ENCODE measurements at regions not wholly inside any gene's neighbourhood (a gene's known extent, or its start where the extent isn't known, plus 50 kb on each side); places are given as distances from the start of the nearest gene placed in this dataset.

GRCh38 chr22:22094921-22095320 lies 112.3 kb upstream of the TOP3B start:
- DNase-seq (ENCODE audit: low read depth in 2 of 2): no peak

GRCh38 chr22:22094514-22094913 lies 111.9 kb upstream of the TOP3B start:
- no peak for DNase-seq (ENCODE audit: low read depth in 2 of 2)

- DNase-seq (ENCODE audit: low read depth in 2 of 2): no peak
Measured at GRCh38 chr22:22093743-22094142, 111.2 kb upstream of the TOP3B start.

- DNase-seq (ENCODE audit: low read depth in 2 of 2): no peak
Measured at GRCh38 chr22:22092974-22093373, 110.4 kb upstream of the TOP3B start.

- DNase-seq (ENCODE audit: low read depth in 2 of 2): no peak
Measured at GRCh38 chr22:22092101-22092500, 109.5 kb upstream of the TOP3B start.

- no peak for DNase-seq (ENCODE audit: low read depth in 2 of 2)
Measured at GRCh38 chr22:22091400-22091878, 108.9 kb upstream of the TOP3B start.

- DNase-seq (ENCODE audit: low read depth in 2 of 2): no peak
Measured at GRCh38 chr22:22090650-22091399, 108.2 kb upstream of the TOP3B start.

GRCh38 chr22:22089459-22090308 lies 107.1 kb upstream of the TOP3B start:
- DNase-seq (ENCODE audit: low read depth in 2 of 2): no peak

- no peak for DNase-seq (ENCODE audit: low read depth in 2 of 2)
Measured at GRCh38 chr22:22088658-22089458, 106.3 kb upstream of the TOP3B start.

GRCh38 chr22:22087854-22088657 lies 105.5 kb upstream of the TOP3B start:
- no peak for DNase-seq (ENCODE audit: low read depth in 2 of 2)

GRCh38 chr22:22086501-22087158 lies 104.0 kb upstream of the TOP3B start:
- no peak for DNase-seq (ENCODE audit: low read depth in 2 of 2)

- DNase-seq (ENCODE audit: low read depth in 2 of 2): no peak
Measured at GRCh38 chr22:22085702-22086500, 103.3 kb upstream of the TOP3B start.

GRCh38 chr22:22084089-22084711 lies 101.6 kb upstream of the TOP3B start:
- no peak for DNase-seq (ENCODE audit: low read depth in 2 of 2)

GRCh38 chr22:22082960-22083359 lies 100.4 kb upstream of the TOP3B start:
- no peak for DNase-seq (ENCODE audit: low read depth in 2 of 2)

- no peak for DNase-seq (ENCODE audit: low read depth in 2 of 2)
Measured at GRCh38 chr22:22082229-22082835, 99.7 kb upstream of the TOP3B start.

- DNase-seq (ENCODE audit: low read depth in 2 of 2): no peak
Measured at GRCh38 chr22:22080270-22080669, 97.7 kb upstream of the TOP3B start.

GRCh38 chr22:22079404-22080148 lies 97.0 kb upstream of the TOP3B start:
- DNase-seq (ENCODE audit: low read depth in 2 of 2): no peak

- no peak for DNase-seq (ENCODE audit: low read depth in 2 of 2)
Measured at GRCh38 chr22:22078329-22078728, 95.7 kb upstream of the TOP3B start.
